ENCODE measurements at regions not wholly inside any gene's neighbourhood (a gene's known extent, or its start where the extent isn't known, plus 50 kb on each side); places are given as distances from the start of the nearest gene placed in this dataset.

DNA sequence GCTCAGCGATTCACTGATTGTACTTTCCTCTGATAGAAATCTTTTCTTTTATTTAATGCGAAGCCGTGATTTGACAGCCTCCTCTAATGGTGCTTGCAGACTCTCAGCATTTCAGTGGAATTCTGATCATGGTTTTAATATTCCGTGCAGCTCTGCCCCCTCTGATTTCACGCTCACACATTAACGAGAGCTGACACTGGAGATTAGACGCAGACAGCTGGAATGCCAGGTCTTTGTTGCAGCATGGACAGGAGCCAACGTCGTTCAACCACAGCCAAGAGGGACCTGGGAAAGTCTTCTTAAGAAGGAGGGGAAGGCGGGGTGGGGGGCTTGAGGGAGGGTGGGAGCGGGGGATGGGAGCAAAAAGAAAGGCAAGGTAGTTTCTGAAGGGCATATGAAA lies 186.4 kb downstream of the BLID start:
- Histone ChIP-seq H2AFZ (peak overlapping the region; percentile 44), H3K9me2 (replicated peaks; ENCODE audit: insufficient read depth) (no peaks in the 10 kb centered on the region), H3K79me2 (no peaks in the 10 kb centered on the region), H3K9me3 (ENCODE audit: low read depth) (no peaks in the 10 kb centered on the region), H3K27me3 (no peaks in the 10 kb centered on the region), H3K4me1 (ENCODE audit: insufficient read depth) (peaks cover 32% of the 10 kb centered on the region), H3K4me3 (peak overlapping the region; percentile 5), H4K20me1 (ENCODE audit: insufficient read depth, poor library complexity, severe bottlenecking) (no peaks in the 10 kb centered on the region), H3K27ac (peak overlapping the region; percentile 78), H3K4me2 (peak overlapping the region; percentile 72), H3K36me3 (replicated peaks; ENCODE audit: insufficient read depth, low read depth) (peaks cover 3% of the 10 kb centered on the region)
- 5% methylated on average over 11 of the region's 11 CpGs for WGBS (ENCODE audit: low lambda C conversion rate, missing lambda C conversion rate)
- DNase-seq (ENCODE audit: low spot score), result peak; percentile 45
- TF ChIP-seq, protein P1, sequence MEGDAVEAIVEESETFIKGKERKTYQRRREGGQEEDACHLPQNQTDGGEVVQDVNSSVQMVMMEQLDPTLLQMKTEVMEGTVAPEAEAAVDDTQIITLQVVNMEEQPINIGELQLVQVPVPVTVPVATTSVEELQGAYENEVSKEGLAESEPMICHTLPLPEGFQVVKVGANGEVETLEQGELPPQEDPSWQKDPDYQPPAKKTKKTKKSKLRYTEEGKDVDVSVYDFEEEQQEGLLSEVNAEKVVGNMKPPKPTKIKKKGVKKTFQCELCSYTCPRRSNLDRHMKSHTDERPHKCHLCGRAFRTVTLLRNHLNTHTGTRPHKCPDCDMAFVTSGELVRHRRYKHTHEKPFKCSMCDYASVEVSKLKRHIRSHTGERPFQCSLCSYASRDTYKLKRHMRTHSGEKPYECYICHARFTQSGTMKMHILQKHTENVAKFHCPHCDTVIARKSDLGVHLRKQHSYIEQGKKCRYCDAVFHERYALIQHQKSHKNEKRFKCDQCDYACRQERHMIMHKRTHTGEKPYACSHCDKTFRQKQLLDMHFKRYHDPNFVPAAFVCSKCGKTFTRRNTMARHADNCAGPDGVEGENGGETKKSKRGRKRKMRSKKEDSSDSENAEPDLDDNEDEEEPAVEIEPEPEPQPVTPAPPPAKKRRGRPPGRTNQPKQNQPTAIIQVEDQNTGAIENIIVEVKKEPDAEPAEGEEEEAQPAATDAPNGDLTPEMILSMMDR (IDR thresholded peaks at IDR 0.05; ENCODE audit: poor library complexity), result no peak
- TF ChIP-seq EZH2 (IDR thresholded peaks at IDR 0.05; ENCODE audit: borderline replicate concordance) (no peak), EZH2phosphoT487 (IDR thresholded peaks at IDR 0.05; ENCODE audit: low read depth, severe bottlenecking, unreplicated experiment) (no peak)

DNA sequence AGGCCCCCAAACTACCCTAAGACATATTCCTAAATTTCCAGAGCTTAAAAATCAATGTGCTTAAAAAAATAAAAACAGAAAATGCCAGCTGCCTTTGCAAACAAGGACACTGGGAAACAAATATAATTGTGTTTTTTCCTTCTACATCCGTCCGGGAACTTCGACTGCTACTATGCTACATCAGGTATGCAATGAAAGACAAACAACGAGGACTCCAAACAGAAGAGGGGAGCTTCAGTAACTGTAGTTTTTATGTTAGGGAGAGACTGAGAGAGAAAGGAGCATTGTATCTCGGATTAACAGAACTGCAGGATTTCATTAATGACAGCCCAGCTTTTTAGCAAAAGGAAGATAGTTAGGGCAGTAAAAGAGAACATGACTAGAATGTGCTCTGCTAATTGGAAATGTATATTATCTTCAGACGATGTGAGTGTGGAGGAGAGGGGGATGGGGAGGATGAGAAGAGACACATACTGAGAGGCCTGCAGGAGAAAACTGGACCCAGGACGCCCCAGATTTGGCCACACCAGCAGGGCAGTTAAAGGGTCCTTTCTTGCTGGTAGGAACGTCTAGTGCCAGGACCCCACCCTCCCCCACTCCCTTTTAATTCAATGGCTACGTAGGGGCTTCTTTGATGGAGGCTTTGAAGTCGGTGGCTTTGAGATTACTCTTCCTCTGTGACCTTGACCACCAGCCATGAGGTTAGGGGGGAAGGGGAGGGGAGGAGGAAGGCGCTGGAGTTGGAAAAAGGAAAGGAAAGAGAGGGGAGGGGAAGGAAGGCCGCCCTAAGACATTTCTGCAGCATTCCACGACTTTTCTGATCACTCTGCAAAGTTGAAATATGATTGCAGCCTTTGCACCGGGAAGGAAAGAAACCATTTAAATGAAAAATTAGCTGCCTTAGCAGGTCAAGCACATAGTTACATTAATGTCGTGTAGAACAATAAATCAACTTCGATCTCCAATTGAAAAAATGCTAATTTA lies 187.1 kb downstream of the BLID start:
- peaks cover 32% of the 10 kb centered on the region for H3K4me1 ChIP-seq (ENCODE audit: insufficient read depth)
- peak overlapping the region; percentile 5 for H3K4me3 ChIP-seq
- peak overlapping the region; percentile 44 for H2AFZ ChIP-seq
- peak overlapping the region; percentile 78 for H3K27ac ChIP-seq
- TF ChIP-seq, protein P1 (IDR thresholded peaks at IDR 0.05; ENCODE audit: poor library complexity), result no peak
- TF ChIP-seq EZH2phosphoT487 (IDR thresholded peaks at IDR 0.05; ENCODE audit: low read depth, severe bottlenecking, unreplicated experiment) (no peak), EZH2 (IDR thresholded peaks at IDR 0.05; ENCODE audit: borderline replicate concordance) (no peak)
- H3K36me3 ChIP-seq (replicated peaks; ENCODE audit: insufficient read depth, low read depth), result peaks cover 3% of the 10 kb centered on the region
- H3K9me2 ChIP-seq (replicated peaks; ENCODE audit: insufficient read depth), result no peaks in the 10 kb centered on the region
- 16% methylated on average over 15 of the region's 16 CpGs for WGBS (ENCODE audit: low lambda C conversion rate, missing lambda C conversion rate)
- H3K27me3 ChIP-seq, result no peaks in the 10 kb centered on the region
- H4K20me1 ChIP-seq (ENCODE audit: insufficient read depth, poor library complexity, severe bottlenecking), result no peaks in the 10 kb centered on the region
- peak overlapping the region; percentile 72 for H3K4me2 ChIP-seq
- DNase-seq (ENCODE audit: low spot score), result no peak
- H3K9me3 ChIP-seq (ENCODE audit: low read depth), result no peaks in the 10 kb centered on the region
- H3K79me2 ChIP-seq, result no peaks in the 10 kb centered on the region

DNA sequence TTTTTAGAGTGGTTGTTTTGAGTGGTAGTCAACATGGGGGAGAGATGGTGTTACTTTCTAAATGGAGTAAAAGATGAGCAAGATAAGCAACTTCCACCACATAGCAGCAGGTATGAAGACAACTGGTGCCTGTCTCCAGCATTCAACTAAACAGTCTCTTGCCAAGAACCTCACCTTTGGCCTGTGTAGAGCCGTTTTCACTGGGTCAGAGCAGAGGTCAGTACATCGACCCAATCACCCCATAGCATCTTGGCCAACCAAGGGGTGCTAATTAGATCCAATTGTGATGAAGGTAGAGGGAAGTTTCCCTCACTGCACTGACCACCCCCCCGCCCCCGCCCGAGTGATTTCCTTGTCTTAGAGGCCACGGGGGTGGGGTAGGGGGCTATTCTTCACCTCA lies 188.2 kb downstream of the BLID start:
- no peaks in the 10 kb centered on the region for H3K9me3 ChIP-seq (ENCODE audit: low read depth)
- no peak overlapping the region for H3K4me2 ChIP-seq
- no peak overlapping the region for H2AFZ ChIP-seq
- H3K4me3 ChIP-seq, result no peak overlapping the region
- H3K4me1 ChIP-seq (ENCODE audit: insufficient read depth), result peaks cover 32% of the 10 kb centered on the region
- WGBS (ENCODE audit: low lambda C conversion rate, missing lambda C conversion rate), result 87% methylated on average over 6 of the region's 6 CpGs
- no peak overlapping the region for H3K27ac ChIP-seq
- DNase-seq (ENCODE audit: low spot score), result no peak
- H4K20me1 ChIP-seq (ENCODE audit: insufficient read depth, poor library complexity, severe bottlenecking), result no peaks in the 10 kb centered on the region
- no peaks in the 10 kb centered on the region for H3K79me2 ChIP-seq
- no peaks in the 10 kb centered on the region for H3K9me2 ChIP-seq (replicated peaks; ENCODE audit: insufficient read depth)
- TF ChIP-seq EZH2 (IDR thresholded peaks at IDR 0.05; ENCODE audit: borderline replicate concordance) (no peak), EZH2phosphoT487 (IDR thresholded peaks at IDR 0.05; ENCODE audit: low read depth, severe bottlenecking, unreplicated experiment) (no peak)
- no peaks in the 10 kb centered on the region for H3K36me3 ChIP-seq (replicated peaks; ENCODE audit: insufficient read depth, low read depth)
- H3K27me3 ChIP-seq, result no peaks in the 10 kb centered on the region

Measured in hepatocyte (in vitro differentiated cells).